ENCODE measurements at regions not wholly inside any gene's neighbourhood (a gene's known extent, or its start where the extent isn't known, plus 50 kb on each side); places are given as distances from the start of the nearest gene placed in this dataset.

DNA sequence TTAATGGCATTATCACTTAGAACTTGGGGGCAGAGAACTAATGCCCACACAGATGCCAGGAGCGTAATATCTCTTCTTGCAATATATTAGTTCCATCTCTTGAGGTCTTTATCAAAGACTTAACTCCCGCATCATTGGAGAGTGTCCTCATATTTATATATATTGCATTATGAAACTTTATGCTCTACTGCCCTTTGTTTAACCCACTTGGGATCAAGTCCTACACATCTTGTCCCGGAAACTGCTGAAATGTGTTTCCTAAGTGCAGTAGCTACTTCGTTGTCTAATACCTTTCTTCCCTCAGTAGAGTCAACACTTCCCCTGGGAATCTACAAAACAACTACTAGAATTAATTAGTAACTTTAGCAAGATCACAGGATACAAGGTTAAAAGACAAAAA is 1029.2 kb downstream of the OTOL1 start (continued):
- TF ChIP-seq RERE (CRISPR knock-in tag; IDR thresholded peaks at IDR 0.05; ENCODE audit: borderline replicate concordance) (no peak), ZBTB1 (CRISPR knock-in tag; IDR thresholded peaks at IDR 0.05; ENCODE audit: borderline replicate concordance, low read depth) (no peak), ZKSCAN1 (IDR thresholded peaks at IDR 0.05; ENCODE audit: low read depth, low read length) (no peak), TCF3 (CRISPR knock-in tag; IDR thresholded peaks at IDR 0.05) (no peak), ZNF175 (CRISPR knock-in tag; IDR thresholded peaks at IDR 0.05; ENCODE audit: low read depth) (no peak), CBX1 (IDR thresholded peaks at IDR 0.05; ENCODE audit: low read depth) (no peak), MTA1 (IDR thresholded peaks at IDR 0.05; ENCODE audit: borderline replicate concordance) (no peak), NFXL1 (CRISPR knock-in tag; IDR thresholded peaks at IDR 0.05) (no peak), HNRNPK (IDR thresholded peaks at IDR 0.05; ENCODE audit: low read depth, low read length, poor library complexity, severe bottlenecking) (no peak), TCF7L2 (IDR thresholded peaks at IDR 0.05; ENCODE audit: low read depth, low read length) (no peak), ZNF507 (tag; conservative IDR thresholded peaks at IDR 0.05) (no peak), TAF7 (tag; IDR thresholded peaks at IDR 0.05) (no peak), NCOA4 (IDR thresholded peaks at IDR 0.05; ENCODE audit: partially characterized antibody) (no peak)
- TF ChIP-seq, protein P1, sequence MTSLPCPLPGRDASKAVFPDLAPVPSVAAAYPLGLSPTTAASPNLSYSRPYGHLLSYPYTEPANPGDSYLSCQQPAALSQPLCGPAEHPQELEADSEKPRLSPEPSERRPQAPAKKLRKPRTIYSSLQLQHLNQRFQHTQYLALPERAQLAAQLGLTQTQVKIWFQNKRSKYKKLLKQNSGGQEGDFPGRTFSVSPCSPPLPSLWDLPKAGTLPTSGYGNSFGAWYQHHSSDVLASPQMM (CRISPR knock-in tag; IDR thresholded peaks at IDR 0.05): no peak
